Chondrocyte (in vitro differentiated cells): ENCODE measurements at regions not wholly inside any gene's neighbourhood (a gene's known extent, or its start where the extent isn't known, plus 50 kb on each side); places are given as distances from the start of the nearest gene placed in this dataset.

ENCODE experiments used
- DNase-seq: peaks from one replicate; pipeline ENCODE4 v3.0.0; 2021; ENCODE audit warnings: mixed read lengths, low spot score
- H3K27ac Mint-ChIP-seq: one replicate; pipeline ENCODE4 v1.8.0; 2021; ENCODE audit warnings: mild to moderate bottlenecking, moderate library complexity, mixed read lengths; ENCODE audit not compliant: unreplicated experiment
- H3K27me3 Mint-ChIP-seq: 2 replicates; pipeline ENCODE4 v1.8.0; 2021; ENCODE audit warnings: low read depth, mixed read lengths
- H3K36me3 Mint-ChIP-seq: 2 replicates; pipeline ENCODE4 v1.8.0; 2021; ENCODE audit warnings: low read depth, mixed read lengths
- H3K4me1 Mint-ChIP-seq: 2 replicates; pipeline ENCODE4 v1.8.0; 2021; ENCODE audit warnings: low read depth, mild to moderate bottlenecking, mixed read lengths
- H3K4me3 Mint-ChIP-seq: one replicate; pipeline ENCODE4 v1.8.0; 2021; ENCODE audit warnings: mild to moderate bottlenecking, moderate library complexity, mixed read lengths; ENCODE audit not compliant: unreplicated experiment
- H3K9me3 Mint-ChIP-seq: 2 replicates; pipeline ENCODE4 v1.8.0; 2021; ENCODE audit warnings: low read depth, mixed read lengths
- TF ChIP-seq, protein P1 (sequence below): fragments of 200-600 bp; sonication (generic); IDR thresholded peaks from 2 replicates; pipeline ENCODE4 v1.5.0; 2021; ENCODE audit warnings: antibody characterized with exemption, mild to moderate bottlenecking, moderate library complexity

DNA sequence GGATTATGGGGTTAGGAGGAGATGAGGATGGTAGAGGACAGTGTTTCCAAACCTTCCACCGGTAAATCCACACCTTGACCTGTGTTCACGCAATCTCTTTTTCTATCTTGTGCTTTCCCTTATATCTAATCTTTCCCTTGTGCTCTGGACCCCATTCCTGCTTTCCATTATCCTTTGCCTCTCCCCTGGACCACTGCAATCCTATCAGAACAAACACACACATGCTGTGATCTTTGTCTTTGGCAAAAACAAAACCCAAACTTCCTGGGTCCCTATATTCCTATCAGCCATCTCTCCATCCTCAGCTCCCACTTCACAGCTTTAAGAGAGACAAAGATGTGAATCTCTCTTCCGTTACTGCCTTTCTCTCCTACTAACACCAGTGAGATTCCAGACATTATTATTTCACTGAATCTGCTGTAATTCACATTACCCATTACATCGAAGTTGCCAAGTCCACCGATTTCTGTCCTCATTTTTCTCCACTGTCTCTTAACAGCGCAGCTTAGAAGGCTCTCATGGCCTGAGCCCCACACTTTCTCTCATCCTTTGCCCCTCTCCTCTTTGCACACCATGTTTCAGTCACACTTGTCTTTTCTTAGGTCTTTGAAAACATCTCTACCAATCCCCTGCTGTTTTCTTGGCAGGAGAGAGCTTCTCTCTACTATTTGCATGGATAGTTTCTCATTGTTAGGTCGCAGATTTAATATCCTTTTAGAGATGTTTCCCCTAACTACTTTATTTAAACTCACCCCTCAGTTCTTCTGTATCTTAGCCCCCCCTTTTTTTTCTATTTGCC lies 230.0 kb upstream of the B3GALT2 start:
- Mint-ChIP-seq H3K36me3 (no peaks in the 10 kb centered on the region), H3K4me3 (no peak overlapping the region), H3K27me3 (no peaks in the 10 kb centered on the region), H3K27ac (no peak overlapping the region), H3K4me1 (peaks cover 29% of the 10 kb centered on the region), H3K9me3 (no peaks in the 10 kb centered on the region)
- no peak for DNase-seq
- TF ChIP-seq, protein P1, sequence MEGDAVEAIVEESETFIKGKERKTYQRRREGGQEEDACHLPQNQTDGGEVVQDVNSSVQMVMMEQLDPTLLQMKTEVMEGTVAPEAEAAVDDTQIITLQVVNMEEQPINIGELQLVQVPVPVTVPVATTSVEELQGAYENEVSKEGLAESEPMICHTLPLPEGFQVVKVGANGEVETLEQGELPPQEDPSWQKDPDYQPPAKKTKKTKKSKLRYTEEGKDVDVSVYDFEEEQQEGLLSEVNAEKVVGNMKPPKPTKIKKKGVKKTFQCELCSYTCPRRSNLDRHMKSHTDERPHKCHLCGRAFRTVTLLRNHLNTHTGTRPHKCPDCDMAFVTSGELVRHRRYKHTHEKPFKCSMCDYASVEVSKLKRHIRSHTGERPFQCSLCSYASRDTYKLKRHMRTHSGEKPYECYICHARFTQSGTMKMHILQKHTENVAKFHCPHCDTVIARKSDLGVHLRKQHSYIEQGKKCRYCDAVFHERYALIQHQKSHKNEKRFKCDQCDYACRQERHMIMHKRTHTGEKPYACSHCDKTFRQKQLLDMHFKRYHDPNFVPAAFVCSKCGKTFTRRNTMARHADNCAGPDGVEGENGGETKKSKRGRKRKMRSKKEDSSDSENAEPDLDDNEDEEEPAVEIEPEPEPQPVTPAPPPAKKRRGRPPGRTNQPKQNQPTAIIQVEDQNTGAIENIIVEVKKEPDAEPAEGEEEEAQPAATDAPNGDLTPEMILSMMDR: no peak

- no peak overlapping the region for H3K27ac Mint-ChIP-seq
These were observed 228.8 kb upstream of the B3GALT2 start for GRCh38 chr1:193415256-193415655.

DNA sequence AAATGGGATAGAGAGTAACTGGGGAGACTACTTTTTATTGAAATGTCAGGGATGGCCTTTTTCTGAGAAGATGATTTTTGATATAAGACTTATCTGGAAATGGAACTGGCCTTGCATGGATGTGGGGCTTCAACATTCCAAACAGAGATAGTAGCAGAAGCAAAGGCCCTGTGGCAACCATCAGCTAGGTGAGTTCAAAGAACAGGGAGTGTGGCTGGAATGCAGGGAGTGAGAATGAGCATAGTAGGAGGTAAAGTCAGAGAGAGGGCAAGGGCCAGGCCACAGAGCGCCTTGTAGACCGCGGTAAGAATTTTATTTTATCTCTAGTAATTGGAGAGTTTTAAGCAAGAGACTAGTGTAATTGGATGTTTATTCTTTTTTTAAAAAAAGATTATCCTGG lies 227.0 kb upstream of the B3GALT2 start:
- H3K27ac Mint-ChIP-seq: no peak overlapping the region
- DNase-seq: no peak

More at GRCh38 chr1:193415256-193415655, 228.8 kb upstream of the B3GALT2 start:
- peaks cover 30% of the 10 kb centered on the region for H3K4me1 Mint-ChIP-seq
- no peaks in the 10 kb centered on the region for H3K36me3 Mint-ChIP-seq
- TF ChIP-seq, protein P1: no peak
- H3K4me3 Mint-ChIP-seq: no peak overlapping the region
- H3K9me3 Mint-ChIP-seq: no peaks in the 10 kb centered on the region
- no peak for DNase-seq
- H3K27me3 Mint-ChIP-seq: no peaks in the 10 kb centered on the region

DNA sequence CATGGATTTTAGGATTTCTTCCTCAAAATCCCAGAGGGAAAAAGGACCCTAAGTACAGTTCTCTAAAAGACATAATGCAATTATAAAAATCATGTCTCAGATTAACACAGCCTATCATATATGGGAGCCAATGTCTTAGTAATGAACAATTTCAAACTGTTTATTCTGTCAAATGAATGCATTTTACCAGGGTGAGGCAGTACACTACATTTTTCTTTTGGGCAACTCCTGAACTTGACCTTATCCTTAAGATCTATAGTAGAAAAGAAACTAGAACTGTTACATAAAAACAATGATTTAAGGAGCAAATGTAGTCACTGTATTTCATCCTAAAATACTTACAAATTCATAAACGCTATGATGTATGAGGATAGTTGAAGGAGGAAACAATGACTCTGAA lies 226.3 kb upstream of the B3GALT2 start:
- Mint-ChIP-seq H3K9me3 (no peaks in the 10 kb centered on the region), H3K27ac (no peak overlapping the region), H3K27me3 (no peaks in the 10 kb centered on the region), H3K4me1 (peaks cover 37% of the 10 kb centered on the region), H3K4me3 (no peak overlapping the region), H3K36me3 (no peaks in the 10 kb centered on the region)
- no peak for DNase-seq
- TF ChIP-seq, protein P1: peak; percentile 12

More for the DNA sequence above, 227.0 kb upstream of the B3GALT2 start:
- peaks cover 38% of the 10 kb centered on the region for H3K4me1 Mint-ChIP-seq
- H3K4me3 Mint-ChIP-seq: no peak overlapping the region
- TF ChIP-seq, protein P1: no peak
- H3K9me3 Mint-ChIP-seq: no peaks in the 10 kb centered on the region
- no peaks in the 10 kb centered on the region for H3K27me3 Mint-ChIP-seq
- H3K36me3 Mint-ChIP-seq: no peaks in the 10 kb centered on the region

DNA sequence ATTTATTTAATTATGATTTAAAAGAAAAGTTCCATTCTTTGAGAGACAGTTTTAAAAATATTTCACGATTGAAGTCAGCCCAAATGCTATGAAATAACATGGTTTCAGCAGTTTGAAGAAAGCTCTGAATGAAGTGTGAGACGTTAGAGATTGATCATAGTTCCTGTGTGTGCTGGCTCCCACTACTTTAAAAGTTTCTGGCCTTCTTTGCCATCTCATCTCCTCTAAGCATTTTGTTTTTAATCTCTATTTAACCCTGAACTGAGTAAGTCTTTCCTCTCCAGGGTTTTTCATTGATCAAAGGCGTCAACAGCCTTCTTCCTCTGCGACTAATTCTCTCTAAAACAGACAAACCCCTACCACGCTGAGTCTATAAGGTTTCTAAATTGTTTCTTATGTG lies 225.3 kb upstream of the B3GALT2 start:
- H3K9me3 Mint-ChIP-seq: no peaks in the 10 kb centered on the region
- TF ChIP-seq, protein P1: no peak
- H3K27me3 Mint-ChIP-seq: no peaks in the 10 kb centered on the region
- no peak overlapping the region for H3K4me3 Mint-ChIP-seq
- DNase-seq: no peak
- no peaks in the 10 kb centered on the region for H3K36me3 Mint-ChIP-seq
- peak overlapping the region; percentile 37 for H3K27ac Mint-ChIP-seq
- peaks cover 41% of the 10 kb centered on the region for H3K4me1 Mint-ChIP-seq
